Ishikawa (cell line): ENCODE measurements at regions not wholly inside any gene's neighbourhood (a gene's known extent, or its start where the extent isn't known, plus 50 kb on each side); places are given as distances from the start of the nearest gene placed in this dataset.

ENCODE experiments used
- CEBPB ChIP-seq: IDR thresholded peaks from 2 replicates; pipeline ENCODE4 v1.6.1; 2012
- CREB1 ChIP-seq: IDR thresholded peaks from 2 replicates; pipeline ENCODE4 v1.6.1; 2012; ENCODE audit warnings: low read depth
- EGR1 ChIP-seq: IDR thresholded peaks from 2 replicates; pipeline ENCODE4 v1.6.1; 2012
- EP300 ChIP-seq: IDR thresholded peaks from 2 replicates; pipeline ENCODE4 v1.6.1; 2012; ENCODE audit warnings: borderline replicate concordance
- FOXM1 ChIP-seq: IDR thresholded peaks from 2 replicates; pipeline ENCODE4 v1.6.1; 2012; ENCODE audit warnings: low read depth, borderline replicate concordance
- MAX ChIP-seq: IDR thresholded peaks from 2 replicates; pipeline ENCODE4 v1.6.1; 2012
- NFIC ChIP-seq: IDR thresholded peaks from 2 replicates; pipeline ENCODE4 v1.6.1; 2012
- RAD21 ChIP-seq: IDR thresholded peaks from 2 replicates; pipeline ENCODE4 v1.6.1; 2012; ENCODE audit warnings: low read depth
- REST ChIP-seq: IDR thresholded peaks from 2 replicates; pipeline ENCODE4 v1.6.1; 2012; ENCODE audit warnings: low read depth, mild to moderate bottlenecking
- TAF1 ChIP-seq: IDR thresholded peaks from 2 replicates; pipeline ENCODE4 v1.6.1; 2012; ENCODE audit warnings: low read depth, mild to moderate bottlenecking
- TCF12 ChIP-seq: IDR thresholded peaks from 2 replicates; pipeline ENCODE4 v1.6.1; 2012; ENCODE audit warnings: low read depth
- TEAD4 ChIP-seq: IDR thresholded peaks from 2 replicates; pipeline ENCODE4 v1.6.1; 2012
- USF1 ChIP-seq: IDR thresholded peaks from 2 replicates; pipeline ENCODE4 v1.6.1; 2012
- YY1 ChIP-seq: IDR thresholded peaks from 2 replicates; pipeline ENCODE4 v1.6.1; 2012; ENCODE audit warnings: low read depth
- ZBTB7A ChIP-seq: IDR thresholded peaks from 2 replicates; pipeline ENCODE4 v1.6.1; 2012; ENCODE audit warnings: low read depth

- TF ChIP-seq EGR1 (no peak), CEBPB (no peak), MAX (no peak), RAD21 (no peak), TCF12 (no peak), REST (no peak), FOXM1 (no peak), EP300 (no peak), TEAD4 (no peak), YY1 (no peak)
Measured at GRCh38 chr6:112470950-112471349, 123.8 kb downstream of the RFPL4B start.

- no peak for TF ChIP-seq FOXM1
- TF ChIP-seq MAX: no peak
- TF ChIP-seq YY1: no peak
- TF ChIP-seq TAF1: no peak
- no peak for TF ChIP-seq EP300
- no peak for TF ChIP-seq TCF12
- TF ChIP-seq EGR1: no peak
- TF ChIP-seq CREB1: no peak
- TF ChIP-seq RAD21: no peak
- TF ChIP-seq TEAD4: no peak
- TF ChIP-seq CEBPB: no peak
- no peak for TF ChIP-seq REST
Measured at GRCh38 chr6:112475083-112475482, 128.0 kb downstream of the RFPL4B start.

GRCh38 chr6:112477125-112477524, 130.0 kb downstream of the RFPL4B start:
- TF ChIP-seq CREB1 (no peak), EP300 (no peak), TCF12 (no peak), CEBPB (no peak), ZBTB7A (no peak), FOXM1 (no peak), RAD21 (no peak), EGR1 (no peak), TEAD4 (no peak), TAF1 (no peak), NFIC (no peak), YY1 (no peak), REST (no peak), USF1 (no peak), MAX (no peak)

GRCh38 chr6:112478036-112478435, 130.9 kb downstream of the RFPL4B start:
- no peak for TF ChIP-seq MAX
- TF ChIP-seq TAF1: no peak
- no peak for TF ChIP-seq REST
- TF ChIP-seq FOXM1: no peak
- TF ChIP-seq EP300: no peak
- no peak for TF ChIP-seq YY1
- no peak for TF ChIP-seq ZBTB7A
- TF ChIP-seq CREB1: no peak
- no peak for TF ChIP-seq RAD21
- TF ChIP-seq TEAD4: no peak
- no peak for TF ChIP-seq USF1
- no peak for TF ChIP-seq EGR1
- no peak for TF ChIP-seq TCF12
- no peak for TF ChIP-seq NFIC
- TF ChIP-seq CEBPB: no peak
